SK-N-SH (cell line): ENCODE measurements at regions not wholly inside any gene's neighbourhood (a gene's known extent, or its start where the extent isn't known, plus 50 kb on each side); places are given as distances from the start of the nearest gene placed in this dataset.

Experiments
- CTCF ChIA-PET: fragments of 300-600, 350-600 bp; formaldehyde crosslinking; extraction: SDS; loops from one replicate; lab custom pipeline; 2021; lab: Yijun Ruan, JAX
- POLR2A ChIA-PET: fragments of 350-600 bp; sonication (Branson Sonifier 250); formaldehyde crosslinking; extraction: SDS; loops from one replicate; lab custom pipeline; 2020; ENCODE audit warnings: antibody characterized with exemption, inconsistent platforms; lab: Yijun Ruan, JAX
- DNase-seq: peaks from one replicate; pipeline ENCODE4 v3.0.0; 2012
- H2AFZ ChIP-seq: fragments of 200-600 bp; sonication (generic); 2 replicates; pipeline ENCODE4 v1.8.1; 2016; ENCODE audit warnings: antibody characterized with exemption, mild to moderate bottlenecking, low read depth
- H3F3A ChIP-seq: fragments of 200-600 bp; sonication (generic); replicated peaks from 2 replicates; pipeline ENCODE3; 2016; ENCODE audit warnings: antibody characterized with exemption, mild to moderate bottlenecking; ENCODE audit not compliant: insufficient read depth
- H3K27ac ChIP-seq, 2 experiments: fragments of 200-500 bp in 1 of 2; fragments of 200-600 bp in 1 of 2; sonication (Bioruptor generic) in 1 of 2; sonication (generic), shearing (Covaris generic) in 1 of 2; 2 replicates each; pipeline versions ENCODE4 v1.5.1 to v1.6.1; 2014 to 2016; ENCODE audit warnings: low read depth in 2 of 2, inconsistent platforms in 1 of 2, low read length in 1 of 2, mild to moderate bottlenecking in 1 of 2, mixed read lengths in 1 of 2
- H3K27me3 ChIP-seq: fragments of 200-600 bp; sonication (generic), shearing (Covaris generic); 2 replicates; pipeline ENCODE4 v1.6.1; 2016; ENCODE audit warnings: mixed run types; ENCODE audit not compliant: insufficient read depth
- H3K36me3 ChIP-seq, 2 experiments: fragments of 200-500 bp in 1 of 2; fragments of 200-600 bp in 1 of 2; sonication (Bioruptor generic) in 1 of 2; sonication (generic) in 1 of 2; replicated peaks in 1 of 2; 2 replicates each; pipeline versions ENCODE3 to v1.5.1; 2014 to 2016; ENCODE audit warnings: low read length in 1 of 2, mild to moderate bottlenecking in 1 of 2; ENCODE audit not compliant: insufficient read depth in 2 of 2, control insufficient read depth in 1 of 2
- H3K4me1 ChIP-seq, 2 experiments: fragments of 200-500 bp in 1 of 2; fragments of 200-600 bp in 1 of 2; sonication (Bioruptor generic) in 1 of 2; sonication (generic), shearing (Covaris generic) in 1 of 2; 2 replicates each; pipeline versions ENCODE4 v1.5.1 to v1.6.1; 2014 to 2016; ENCODE audit warnings: low read depth in 1 of 2, low read length in 1 of 2, mixed run types in 1 of 2; ENCODE audit not compliant: insufficient read depth in 2 of 2, control insufficient read depth in 1 of 2
- H3K4me2 ChIP-seq: fragments of 200-600 bp; sonication (generic), shearing (Covaris generic); 2 replicates; pipeline ENCODE4 v1.6.1; 2017; ENCODE audit warnings: mixed run types
- H3K4me3 ChIP-seq, 2 experiments: fragments of 200-500 bp in 1 of 2; fragments of 200-600 bp in 1 of 2; sonication (Bioruptor generic) in 1 of 2; sonication (generic), shearing (Covaris generic) in 1 of 2; 2 replicates each; pipeline versions ENCODE4 v1.5.1 to v1.8.1; 2014 to 2016; ENCODE audit warnings: low read depth in 2 of 2, inconsistent platforms in 1 of 2, low read length in 1 of 2, mild to moderate bottlenecking in 1 of 2, mixed read lengths in 1 of 2, moderate library complexity in 1 of 2
- H3K79me2 ChIP-seq: fragments of 200-600 bp; sonication (generic); 2 replicates; pipeline ENCODE4 v1.8.1; 2017; ENCODE audit warnings: mild to moderate bottlenecking; ENCODE audit not compliant: insufficient read depth
- H3K9ac ChIP-seq: fragments of 200-600 bp; sonication (generic); 2 replicates; pipeline ENCODE4 v1.6.1; 2017; ENCODE audit warnings: mixed run types
- H3K9me2 ChIP-seq: fragments of 200-600 bp; sonication (generic); 2 replicates; pipeline ENCODE4 v1.6.1; 2017; ENCODE audit warnings: mixed run types
- H3K9me3 ChIP-seq: fragments of 200-600 bp; sonication (generic); 2 replicates; pipeline ENCODE4 v1.6.1; 2017; ENCODE audit warnings: mixed run types, mild to moderate bottlenecking, moderate library complexity
- H4K20me1 ChIP-seq: fragments of 200-600 bp; sonication (generic); 2 replicates; pipeline ENCODE4 v1.6.1; 2017; ENCODE audit warnings: mild to moderate bottlenecking, mixed run types; ENCODE audit not compliant: insufficient read depth
- EP300 ChIP-seq, 2 experiments: IDR thresholded peaks; 2 replicates each; pipeline versions ENCODE4 v1.4.0 to v1.6.1; 2012; ENCODE audit warnings: borderline replicate concordance in 1 of 2, low read depth in 1 of 2, low read length in 1 of 2
- FOSL2 ChIP-seq: IDR thresholded peaks from 2 replicates; pipeline ENCODE4 v1.4.0; 2012; ENCODE audit warnings: low read depth, mild to moderate bottlenecking, moderate library complexity, borderline replicate concordance
- FOXJ3 ChIP-seq: sonication (generic); formaldehyde crosslinking; IDR thresholded peaks from 2 replicates; pipeline ENCODE4 v1.5.1; 2020; ENCODE audit warnings: mild to moderate bottlenecking, missing genetic modification reagents
- GABPA ChIP-seq: IDR thresholded peaks from 2 replicates; pipeline ENCODE4 v1.4.0; 2012; ENCODE audit warnings: low read depth, mild to moderate bottlenecking
- GATA2 ChIP-seq: sonication (generic); formaldehyde crosslinking; IDR thresholded peaks from 2 replicates; pipeline ENCODE4 v1.5.0; 2020; ENCODE audit warnings: mild to moderate bottlenecking, missing genetic modification reagents
- IRF3 ChIP-seq: fragments of 150-350 bp; IDR thresholded peaks from 2 replicates; pipeline ENCODE4 v1.6.1; 2016; ENCODE audit warnings: mild to moderate bottlenecking, low read depth, low read length
- MEF2A ChIP-seq: IDR thresholded peaks from 2 replicates; pipeline ENCODE4 v1.4.0; 2012; ENCODE audit warnings: low read depth, borderline replicate concordance
- NFIC ChIP-seq: IDR thresholded peaks from 2 replicates; pipeline ENCODE4 v1.4.0; 2012; ENCODE audit warnings: borderline replicate concordance
- NRF1 ChIP-seq: IDR thresholded peaks from 2 replicates; pipeline ENCODE4 v1.6.1; 2012; ENCODE audit warnings: low read depth, mild to moderate bottlenecking, low read length
- POLR2AphosphoS5 ChIP-seq: IDR thresholded peaks from 2 replicates; pipeline ENCODE4 v1.6.1; 2012; ENCODE audit warnings: low read depth, low read length
- RCOR1 ChIP-seq: fragments of 150-350 bp; IDR thresholded peaks from 2 replicates; pipeline ENCODE4 v1.6.1; 2017; ENCODE audit warnings: antibody characterized with exemption, low read length
- SIN3A ChIP-seq: IDR thresholded peaks from 2 replicates; pipeline ENCODE4 v1.6.1; 2012; ENCODE audit warnings: low read depth, mild to moderate bottlenecking, low read length, moderate library complexity, borderline replicate concordance
- SMC3 ChIP-seq: IDR thresholded peaks from 2 replicates; pipeline ENCODE4 v1.6.1; 2012; ENCODE audit warnings: low read depth, low read length, improper control_type of control experiment
- TAF1 ChIP-seq: IDR thresholded peaks from 2 replicates; pipeline ENCODE4 v1.6.1; 2012; ENCODE audit warnings: low read depth, mild to moderate bottlenecking, low read length, moderate library complexity, borderline replicate concordance
- TEAD4 ChIP-seq: IDR thresholded peaks from 2 replicates; pipeline ENCODE4 v1.4.0; 2012; ENCODE audit warnings: mild to moderate bottlenecking, borderline replicate concordance; ENCODE audit not compliant: insufficient read depth
- YY1 ChIP-seq: IDR thresholded peaks from 2 replicates; pipeline ENCODE4 v1.4.0; 2012; ENCODE audit warnings: low read depth, mild to moderate bottlenecking
- WGBS: methylation state at CpG from one replicate; pipeline ENCODE4 v1.1.6; 2017; ENCODE audit warnings: low lambda C conversion rate; 5-methylcytosine and 5-hydroxymethylcytosine counted together
- TF ChIP-seq, protein P1 (sequence below): IDR thresholded peaks from 2 replicates; pipeline ENCODE4 v1.6.1; 2012; ENCODE audit warnings: mild to moderate bottlenecking, low read depth, low read length, moderate library complexity
- TF ChIP-seq, protein P2 (sequence below): IDR thresholded peaks from 2 replicates; pipeline ENCODE4 v1.4.0; 2012; ENCODE audit warnings: low read depth, borderline replicate concordance

DNA sequence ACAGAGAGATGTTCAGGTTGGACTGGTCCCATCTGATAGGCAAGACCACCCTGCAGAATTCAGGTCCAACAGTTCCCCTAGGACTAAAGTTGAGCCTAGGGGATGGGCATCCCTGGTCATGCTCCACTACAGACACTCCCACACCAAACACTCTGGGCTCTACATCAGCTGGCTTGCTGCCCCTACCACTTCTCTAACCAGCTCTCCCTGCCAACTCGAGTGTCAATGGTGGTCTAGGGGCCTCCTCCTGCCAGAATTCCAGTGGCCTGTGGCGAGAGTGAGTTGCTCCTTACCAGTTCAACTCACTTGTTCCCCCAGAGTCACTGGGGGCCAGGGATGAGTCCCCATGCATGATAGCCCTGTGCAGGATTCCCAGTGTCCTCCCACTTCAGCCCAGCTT is 316.2 kb upstream of the PPP2R3A start:
- CTCF ChIA-PET: no interaction called here
- H3K9me2 ChIP-seq: no peaks in the 10 kb centered on the region
- POLR2A ChIA-PET: no interaction called here
- no peaks in the 10 kb centered on the region for H4K20me1 ChIP-seq
- WGBS: no CpG with 5 or more reads among the region's 2 CpGs
- no peak for DNase-seq
- no peak overlapping the region for H3K9ac ChIP-seq
- no peaks in the 10 kb centered on the region for H3K9me3 ChIP-seq
- no peak overlapping the region for H3K4me3 ChIP-seq
- no peaks in the 10 kb centered on the region for H3K4me1 ChIP-seq
- no peaks in the 10 kb centered on the region for H3K27me3 ChIP-seq
- H3K36me3 ChIP-seq: no peaks in the 10 kb centered on the region
- H2AFZ ChIP-seq: no peak overlapping the region
- no peak overlapping the region for H3K27ac ChIP-seq
- TF ChIP-seq SMC3: no peak
- TF ChIP-seq TAF1: no peak
- TF ChIP-seq TEAD4: no peak
- TF ChIP-seq NRF1: no peak
- TF ChIP-seq, protein P1, sequence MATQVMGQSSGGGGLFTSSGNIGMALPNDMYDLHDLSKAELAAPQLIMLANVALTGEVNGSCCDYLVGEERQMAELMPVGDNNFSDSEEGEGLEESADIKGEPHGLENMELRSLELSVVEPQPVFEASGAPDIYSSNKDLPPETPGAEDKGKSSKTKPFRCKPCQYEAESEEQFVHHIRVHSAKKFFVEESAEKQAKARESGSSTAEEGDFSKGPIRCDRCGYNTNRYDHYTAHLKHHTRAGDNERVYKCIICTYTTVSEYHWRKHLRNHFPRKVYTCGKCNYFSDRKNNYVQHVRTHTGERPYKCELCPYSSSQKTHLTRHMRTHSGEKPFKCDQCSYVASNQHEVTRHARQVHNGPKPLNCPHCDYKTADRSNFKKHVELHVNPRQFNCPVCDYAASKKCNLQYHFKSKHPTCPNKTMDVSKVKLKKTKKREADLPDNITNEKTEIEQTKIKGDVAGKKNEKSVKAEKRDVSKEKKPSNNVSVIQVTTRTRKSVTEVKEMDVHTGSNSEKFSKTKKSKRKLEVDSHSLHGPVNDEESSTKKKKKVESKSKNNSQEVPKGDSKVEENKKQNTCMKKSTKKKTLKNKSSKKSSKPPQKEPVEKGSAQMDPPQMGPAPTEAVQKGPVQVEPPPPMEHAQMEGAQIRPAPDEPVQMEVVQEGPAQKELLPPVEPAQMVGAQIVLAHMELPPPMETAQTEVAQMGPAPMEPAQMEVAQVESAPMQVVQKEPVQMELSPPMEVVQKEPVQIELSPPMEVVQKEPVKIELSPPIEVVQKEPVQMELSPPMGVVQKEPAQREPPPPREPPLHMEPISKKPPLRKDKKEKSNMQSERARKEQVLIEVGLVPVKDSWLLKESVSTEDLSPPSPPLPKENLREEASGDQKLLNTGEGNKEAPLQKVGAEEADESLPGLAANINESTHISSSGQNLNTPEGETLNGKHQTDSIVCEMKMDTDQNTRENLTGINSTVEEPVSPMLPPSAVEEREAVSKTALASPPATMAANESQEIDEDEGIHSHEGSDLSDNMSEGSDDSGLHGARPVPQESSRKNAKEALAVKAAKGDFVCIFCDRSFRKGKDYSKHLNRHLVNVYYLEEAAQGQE: no peak
- TF ChIP-seq, protein P2, sequence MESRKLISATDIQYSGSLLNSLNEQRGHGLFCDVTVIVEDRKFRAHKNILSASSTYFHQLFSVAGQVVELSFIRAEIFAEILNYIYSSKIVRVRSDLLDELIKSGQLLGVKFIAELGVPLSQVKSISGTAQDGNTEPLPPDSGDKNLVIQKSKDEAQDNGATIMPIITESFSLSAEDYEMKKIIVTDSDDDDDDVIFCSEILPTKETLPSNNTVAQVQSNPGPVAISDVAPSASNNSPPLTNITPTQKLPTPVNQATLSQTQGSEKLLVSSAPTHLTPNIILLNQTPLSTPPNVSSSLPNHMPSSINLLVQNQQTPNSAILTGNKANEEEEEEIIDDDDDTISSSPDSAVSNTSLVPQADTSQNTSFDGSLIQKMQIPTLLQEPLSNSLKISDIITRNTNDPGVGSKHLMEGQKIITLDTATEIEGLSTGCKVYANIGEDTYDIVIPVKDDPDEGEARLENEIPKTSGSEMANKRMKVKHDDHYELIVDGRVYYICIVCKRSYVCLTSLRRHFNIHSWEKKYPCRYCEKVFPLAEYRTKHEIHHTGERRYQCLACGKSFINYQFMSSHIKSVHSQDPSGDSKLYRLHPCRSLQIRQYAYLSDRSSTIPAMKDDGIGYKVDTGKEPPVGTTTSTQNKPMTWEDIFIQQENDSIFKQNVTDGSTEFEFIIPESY: no peak
- TF ChIP-seq RCOR1: no peak
- TF ChIP-seq YY1: no peak
- TF ChIP-seq MEF2A: no peak
- no peak for TF ChIP-seq POLR2AphosphoS5
- no peak for TF ChIP-seq IRF3
- TF ChIP-seq, all 33 proteins: peak for 0
- Histone ChIP-seq H3F3A (no peaks in the 10 kb centered on the region), H3K4me2 (no peak overlapping the region), H3K79me2 (no peaks in the 10 kb centered on the region)

DNA sequence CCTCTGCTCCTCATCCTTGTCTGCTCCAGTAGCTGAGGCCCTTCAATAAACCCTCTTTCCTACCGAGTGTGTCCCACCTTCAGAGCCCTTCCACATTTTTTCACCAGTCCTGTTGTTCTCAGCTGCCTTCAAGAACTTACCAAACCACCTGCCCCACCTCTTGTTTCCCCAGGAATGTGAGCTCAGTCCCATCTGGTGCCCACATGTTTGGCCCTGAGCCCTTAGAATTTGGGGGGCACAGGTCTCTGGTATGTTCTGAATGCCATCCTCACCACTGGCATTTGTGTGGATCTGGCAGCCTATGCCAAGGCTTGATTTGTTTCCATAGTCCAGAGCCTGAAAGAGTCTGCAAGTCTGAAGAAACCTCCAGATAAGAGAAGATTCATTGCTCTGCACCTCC is 315.2 kb upstream of the PPP2R3A start:
- DNase-seq: no peak
- H3K9ac ChIP-seq: no peak overlapping the region
- TF ChIP-seq POLR2AphosphoS5 (no peak), FOXJ3 (CRISPR knock-in tag) (no peak), SIN3A (no peak), MEF2A (no peak), GABPA (no peak), TAF1 (no peak), NFIC (no peak), EP300 (IDR thresholded peaks at IDR 0.05; ENCODE audit: borderline replicate concordance in 1 of 2, low read depth in 1 of 2, low read length in 1 of 2) (no peak), FOSL2 (no peak), GATA2 (CRISPR knock-in tag) (no peak)
- TF ChIP-seq, protein P1: no peak
- H2AFZ ChIP-seq: no peak overlapping the region
- H4K20me1 ChIP-seq: no peaks in the 10 kb centered on the region
- no peak overlapping the region for H3K4me2 ChIP-seq
- no peaks in the 10 kb centered on the region for H3K36me3 ChIP-seq
- ChIA-PET POLR2A (no interaction called here), CTCF (no interaction called here)
- H3K27me3 ChIP-seq: no peaks in the 10 kb centered on the region
- no peaks in the 10 kb centered on the region for H3K9me2 ChIP-seq
- H3F3A ChIP-seq: no peaks in the 10 kb centered on the region
- no peak overlapping the region for H3K4me3 ChIP-seq
- WGBS: 14% methylated on average over 1 of the region's 1 CpG
- no peaks in the 10 kb centered on the region for H3K4me1 ChIP-seq
- no peaks in the 10 kb centered on the region for H3K9me3 ChIP-seq
- H3K27ac ChIP-seq: no peak overlapping the region
- no peaks in the 10 kb centered on the region for H3K79me2 ChIP-seq
